DMS153 treated with DMSO at 0.1 percent for 48 hours (cell line): ENCODE measurements at regions not wholly inside any gene's neighbourhood (a gene's known extent, or its start where the extent isn't known, plus 50 kb on each side); places are given as distances from the start of the nearest gene placed in this dataset.
"Not testable (repeated sequence)": the region's sequence is repeated elsewhere in the genome, so short reads cannot be mapped to it uniquely, and the experiment has no call there.

Source experiments
- DNase-seq: peaks from one replicate; lab custom pipeline; 2025; ENCODE audit not compliant: unreplicated experiment; lab: John Stamatoyannopoulos, UW

GRCh38 chr14:89572596-89573398 is 155.8 kb upstream of the FOXN3 start:
- DNase-seq: no peak

- DNase-seq: no peak
These were observed 154.5 kb upstream of the FOXN3 start for GRCh38 chr14:89571491-89571890.

DNA sequence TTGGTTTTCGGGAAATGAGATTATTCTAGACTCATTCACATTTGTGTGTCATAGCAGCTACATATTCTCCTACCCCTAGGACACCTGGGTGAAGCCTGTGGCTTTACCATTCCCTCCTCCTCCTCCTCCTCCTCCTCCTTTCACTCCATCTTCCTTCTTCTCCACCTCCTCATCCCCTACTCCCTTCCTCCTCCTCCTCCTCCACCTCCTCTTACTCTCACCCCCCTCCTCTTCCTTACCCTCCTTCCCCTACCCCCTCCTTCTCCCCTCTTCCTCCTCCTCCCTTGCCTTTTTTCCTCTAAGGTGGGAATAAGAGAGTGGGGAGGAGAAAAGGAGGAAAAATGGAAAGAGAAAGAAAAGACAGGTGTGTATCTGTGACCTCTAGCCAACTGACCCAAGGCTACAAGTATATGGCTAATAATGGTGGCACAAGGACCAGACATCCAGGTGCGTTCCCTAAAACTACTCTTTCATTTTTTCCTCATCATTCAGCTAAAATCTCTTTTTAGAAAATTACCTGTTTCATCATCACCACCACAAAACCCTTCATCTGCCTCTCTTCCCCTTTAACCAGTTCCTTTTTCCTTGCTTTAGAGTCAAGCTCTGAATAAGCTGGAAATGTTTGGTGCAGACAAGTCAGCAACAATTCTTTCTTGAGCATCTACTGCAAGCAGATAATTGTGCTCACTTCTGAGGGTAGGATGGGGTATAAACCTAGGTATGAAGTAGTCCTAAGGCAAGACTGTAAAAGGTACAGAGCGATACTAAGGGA is 149.8 kb upstream of the FOXN3 start:
- DNase-seq: no peak

DNA sequence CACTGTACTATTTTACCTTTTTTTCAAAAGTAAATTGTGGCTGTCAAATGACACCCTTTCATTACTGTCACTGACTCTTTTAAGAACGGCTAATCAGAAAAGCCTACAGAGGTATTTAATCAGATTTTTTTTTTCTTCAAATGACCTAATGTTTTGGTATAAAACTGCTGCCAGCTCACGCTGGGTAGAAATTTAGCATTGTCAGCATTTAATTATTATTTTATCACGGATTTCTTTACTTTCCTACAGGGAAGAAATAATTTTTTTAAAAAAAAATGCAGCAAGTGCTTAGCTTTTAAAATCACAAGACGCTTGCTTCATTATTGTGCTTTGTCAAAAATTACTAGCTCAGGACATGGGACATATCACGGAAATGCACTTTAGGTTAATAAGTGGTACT is 149.1 kb upstream of the FOXN3 start:
- no peak for DNase-seq

- no peak for DNase-seq
These were observed 148.6 kb upstream of the FOXN3 start for GRCh38 chr14:89565607-89566006.

DNA sequence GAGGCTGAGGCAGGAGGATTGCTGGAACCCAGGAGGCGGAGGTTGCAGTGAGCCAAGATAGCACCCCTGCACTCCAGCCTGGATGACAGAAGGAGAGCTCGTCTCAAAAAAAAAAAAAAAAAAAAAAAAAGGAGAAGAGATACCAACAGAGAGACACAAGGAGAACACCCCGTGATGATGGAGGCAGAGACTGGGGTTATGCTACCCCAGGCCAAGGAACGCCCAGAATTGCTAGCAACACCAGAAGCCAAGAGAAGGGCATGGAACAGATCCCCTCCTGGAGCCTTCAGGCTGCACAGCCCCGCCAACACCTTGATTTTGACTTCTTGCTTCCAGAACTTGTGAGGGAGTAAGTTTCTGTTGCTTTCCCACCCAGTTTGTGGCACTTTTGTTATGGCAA is 148.0 kb upstream of the FOXN3 start:
- DNase-seq: no peak

DNA sequence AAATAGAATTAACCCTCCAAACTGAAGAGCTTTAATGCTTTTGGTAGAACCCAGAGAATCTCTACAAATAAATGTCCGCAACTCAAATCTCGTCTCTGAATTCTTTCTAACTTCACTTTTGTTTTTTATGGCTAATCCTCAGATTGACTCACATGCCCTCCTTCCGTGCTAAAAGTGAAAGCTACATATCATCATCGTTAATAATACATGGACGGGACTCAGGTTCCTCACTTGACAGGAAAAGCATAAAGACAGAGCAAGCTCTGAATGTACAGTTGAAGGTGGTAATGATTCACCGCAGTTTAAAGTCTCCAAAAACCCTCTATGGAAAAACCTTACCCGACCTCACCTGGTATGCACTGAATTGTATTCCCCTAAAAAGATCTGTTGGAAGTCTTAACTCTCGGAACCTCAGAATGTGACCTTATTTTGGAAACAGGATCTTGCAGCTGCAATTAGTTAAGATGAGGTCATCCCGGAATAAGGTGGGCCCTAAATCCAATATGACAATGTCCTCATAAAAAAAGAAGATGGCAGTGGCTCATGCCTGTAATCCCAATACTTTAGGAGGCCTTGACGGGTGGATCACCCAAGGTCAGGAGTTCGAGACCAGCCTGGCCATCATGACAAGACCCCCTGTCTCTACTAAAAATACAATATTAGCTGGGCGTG is 147.4 kb upstream of the FOXN3 start:
- no peak for DNase-seq

DNA sequence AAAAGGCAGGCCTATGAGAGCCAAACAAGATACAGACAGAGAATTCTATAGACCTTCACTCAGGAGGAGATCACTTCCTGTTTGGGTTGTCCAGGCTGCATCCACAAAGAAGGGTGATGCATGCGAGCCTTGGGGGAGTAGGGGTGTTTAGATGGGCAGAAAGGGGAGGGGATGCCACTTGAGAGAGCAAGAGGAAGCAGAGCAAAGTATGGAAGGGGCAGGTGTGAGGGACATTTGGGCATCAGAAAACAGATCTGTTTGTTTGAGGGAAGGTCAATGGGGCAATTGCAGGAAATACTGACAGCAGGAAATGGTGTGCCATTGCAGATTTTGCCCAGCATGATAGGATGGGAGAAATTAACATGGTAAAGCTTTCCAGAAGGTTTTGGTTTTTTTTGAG is 146.4 kb upstream of the FOXN3 start:
- no peak for DNase-seq

DNA sequence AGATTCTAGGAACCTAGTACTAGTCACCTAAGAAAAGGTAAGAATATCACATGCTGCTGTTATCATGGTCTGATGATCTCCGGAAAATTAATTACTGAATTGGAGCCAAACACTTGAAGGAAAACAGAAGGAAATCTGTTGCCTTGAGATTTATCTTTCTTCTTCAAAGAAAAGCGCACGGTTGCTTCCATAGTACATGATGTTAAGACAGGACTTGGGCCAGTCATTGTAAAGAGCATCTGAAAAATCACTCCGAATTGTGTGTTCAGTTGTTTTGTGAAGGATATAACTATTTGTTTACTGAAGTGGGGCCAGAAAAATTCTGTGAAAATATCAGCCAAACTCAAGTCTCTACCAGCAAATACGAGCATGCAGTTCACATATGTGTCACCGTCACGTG is 134.9 kb upstream of the FOXN3 start:
- no peak for DNase-seq

DNA sequence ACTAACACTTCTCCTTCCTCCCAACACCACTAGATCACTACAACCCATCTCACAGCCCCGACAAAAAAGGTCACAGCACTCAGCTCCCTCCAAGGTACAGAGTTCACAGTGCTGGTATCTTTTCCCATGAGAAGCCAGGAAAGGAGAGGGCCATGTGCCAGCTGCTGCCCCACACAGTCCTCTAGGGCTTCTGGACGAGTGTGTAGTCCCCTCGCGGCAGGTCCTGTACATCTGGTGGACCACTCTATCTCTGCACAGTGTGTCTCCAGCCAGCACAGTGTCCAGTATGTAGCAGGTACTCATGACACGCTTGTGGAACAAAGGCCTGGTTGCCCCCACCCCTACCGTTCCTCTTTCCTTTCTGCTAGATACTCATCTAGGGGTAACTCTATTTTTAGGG is 134.4 kb upstream of the FOXN3 start:
- DNase-seq: no peak

- DNase-seq: no peak
These were observed 133.8 kb upstream of the FOXN3 start for GRCh38 chr14:89550821-89551220.

DNA sequence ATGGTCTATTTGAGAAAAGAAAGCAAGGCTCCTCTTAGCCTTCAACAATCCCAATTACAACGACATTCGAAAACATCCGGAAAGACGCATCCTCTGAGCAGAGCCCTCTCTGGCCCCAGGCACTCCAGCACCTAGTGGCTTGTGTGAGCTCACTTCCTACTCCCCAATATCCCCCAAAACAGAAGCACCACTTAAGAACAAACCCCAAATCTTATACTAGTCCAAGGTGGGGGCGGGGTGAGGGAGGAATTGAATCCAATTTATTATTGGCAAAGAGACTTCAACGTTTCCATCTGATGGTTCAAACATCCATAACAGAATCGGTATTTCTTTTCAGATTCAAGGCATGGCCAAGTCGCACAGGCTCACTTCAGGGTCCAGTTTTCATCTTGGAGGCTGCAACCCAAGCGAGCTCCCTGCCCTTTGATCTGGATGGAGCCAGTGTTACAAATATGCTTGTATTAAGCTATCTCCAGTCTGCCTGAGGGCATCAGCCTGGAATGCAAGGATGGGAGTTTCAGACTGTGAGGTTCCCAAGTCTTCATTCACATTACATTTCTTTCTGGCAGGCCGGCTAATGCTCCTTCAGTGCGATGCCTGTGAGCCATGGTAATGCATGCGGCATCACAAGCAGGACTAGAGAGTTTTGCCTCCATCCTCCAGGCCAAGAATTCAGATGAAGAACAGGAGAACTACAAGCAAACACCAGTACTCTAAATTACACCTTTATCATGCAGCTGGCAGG is 132.5 kb upstream of the FOXN3 start:
- no peak for DNase-seq

DNA sequence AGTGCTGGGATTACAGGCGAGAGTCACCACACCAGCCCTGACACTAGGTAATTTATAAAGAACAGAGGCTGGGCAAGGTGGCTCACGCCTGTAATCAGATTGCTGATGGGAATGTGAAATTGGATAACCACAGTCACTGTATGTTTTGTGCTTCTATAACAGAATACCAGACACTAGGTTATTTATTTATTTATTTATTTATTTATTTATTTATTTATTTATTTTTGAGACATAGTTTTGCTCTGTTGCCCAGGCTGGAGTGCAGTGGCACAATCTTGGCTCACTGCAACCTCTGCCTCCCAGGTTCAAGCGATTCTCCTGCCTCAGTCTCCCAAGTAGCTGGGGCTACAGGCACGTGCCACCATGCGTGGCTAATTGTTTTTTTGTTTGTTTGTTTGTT is 130.0 kb upstream of the FOXN3 start:
- DNase-seq: not testable (repeated sequence)

DNA sequence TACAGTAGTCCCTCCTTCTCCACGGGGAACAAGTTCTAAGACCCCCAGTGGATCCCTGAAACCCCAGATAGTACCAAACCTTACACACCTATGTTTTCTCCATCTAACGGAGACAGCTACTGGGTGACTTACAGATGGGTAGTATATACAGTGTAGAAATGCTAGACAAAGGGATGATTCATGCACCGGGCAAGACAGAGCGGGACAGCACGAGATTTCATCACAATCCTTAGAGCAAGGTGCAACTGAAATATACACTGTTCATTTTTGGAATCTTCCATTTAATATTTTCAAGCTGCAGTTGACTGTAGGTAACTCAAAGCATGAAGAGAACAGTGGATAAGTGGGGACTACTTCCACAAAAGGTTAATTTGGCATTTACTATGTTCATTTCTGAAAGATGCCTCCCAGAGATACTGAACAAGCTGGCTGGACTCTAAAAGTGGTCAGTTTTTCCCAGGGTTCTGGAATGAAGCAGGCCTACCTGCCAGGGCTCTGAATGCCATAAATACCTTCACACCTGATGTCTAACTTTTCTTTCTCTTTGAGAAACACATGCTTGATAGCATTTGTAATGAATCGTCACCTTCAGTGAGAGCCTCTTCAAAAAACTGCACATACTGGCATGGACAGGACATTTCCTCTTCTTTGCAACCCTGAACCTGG is 127.7 kb upstream of the FOXN3 start:
- DNase-seq: no peak

GRCh38 chr14:89543425-89543790 is 126.4 kb upstream of the FOXN3 start:
- no peak for DNase-seq

DNA sequence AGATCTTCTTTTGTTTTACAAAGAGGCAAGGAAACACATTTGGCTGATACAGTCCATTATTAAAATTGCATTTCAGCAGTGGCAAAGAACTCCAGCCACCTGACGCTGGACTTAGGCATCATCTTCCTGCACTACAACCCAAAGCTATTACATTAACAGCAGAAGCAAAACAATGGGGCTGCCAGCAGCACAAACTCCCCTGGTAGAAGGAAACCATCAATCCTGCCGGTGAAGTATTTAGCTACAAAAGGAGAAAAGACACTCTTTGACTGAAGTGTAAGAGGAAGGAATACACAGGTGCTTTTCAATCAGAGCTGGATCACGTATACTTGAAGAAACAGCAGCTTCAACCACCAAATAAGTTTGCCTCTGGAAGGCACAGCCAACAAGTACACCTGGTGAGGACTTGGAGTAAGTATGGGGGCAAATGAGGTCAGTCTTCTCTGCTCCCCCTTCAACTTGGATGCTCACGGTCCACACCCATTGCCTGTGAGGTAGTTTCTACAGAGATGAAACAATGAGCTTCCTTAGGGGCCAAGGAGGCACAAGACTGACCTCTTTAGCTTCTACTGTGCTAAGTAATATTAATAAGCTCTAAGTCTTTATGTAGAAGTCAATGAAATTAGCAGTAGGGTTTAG is 125.9 kb upstream of the FOXN3 start:
- DNase-seq: no peak

DNA sequence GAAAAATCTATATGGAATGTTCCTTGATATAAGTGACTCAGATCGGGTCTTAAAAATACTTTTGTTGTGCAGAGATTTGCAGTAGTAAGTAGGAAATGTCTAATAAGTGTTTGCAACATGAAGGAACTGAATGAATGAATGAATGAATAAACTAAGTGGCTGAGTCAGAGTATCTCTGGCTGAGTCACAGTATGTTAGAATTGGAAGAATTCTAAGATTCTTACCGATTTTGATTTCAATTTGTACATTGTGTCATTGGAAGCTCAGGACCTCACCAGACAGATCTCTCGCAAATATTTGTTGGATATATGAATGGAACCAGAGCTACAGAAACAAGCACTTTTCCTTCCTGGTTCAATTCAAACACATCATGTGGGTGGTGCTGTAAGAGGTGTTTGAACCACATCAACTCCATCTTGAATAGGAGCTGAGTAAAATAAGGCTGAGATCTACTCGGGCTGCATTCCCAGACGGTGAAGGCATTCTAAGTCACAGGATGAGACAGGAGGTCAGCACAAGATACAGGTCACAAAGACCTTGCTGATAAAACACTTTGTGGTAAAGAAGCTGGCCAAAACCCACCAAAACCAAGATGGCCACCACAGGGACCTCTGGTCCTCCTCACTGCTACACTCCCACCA is 123.9 kb upstream of the FOXN3 start:
- DNase-seq: no peak

DNA sequence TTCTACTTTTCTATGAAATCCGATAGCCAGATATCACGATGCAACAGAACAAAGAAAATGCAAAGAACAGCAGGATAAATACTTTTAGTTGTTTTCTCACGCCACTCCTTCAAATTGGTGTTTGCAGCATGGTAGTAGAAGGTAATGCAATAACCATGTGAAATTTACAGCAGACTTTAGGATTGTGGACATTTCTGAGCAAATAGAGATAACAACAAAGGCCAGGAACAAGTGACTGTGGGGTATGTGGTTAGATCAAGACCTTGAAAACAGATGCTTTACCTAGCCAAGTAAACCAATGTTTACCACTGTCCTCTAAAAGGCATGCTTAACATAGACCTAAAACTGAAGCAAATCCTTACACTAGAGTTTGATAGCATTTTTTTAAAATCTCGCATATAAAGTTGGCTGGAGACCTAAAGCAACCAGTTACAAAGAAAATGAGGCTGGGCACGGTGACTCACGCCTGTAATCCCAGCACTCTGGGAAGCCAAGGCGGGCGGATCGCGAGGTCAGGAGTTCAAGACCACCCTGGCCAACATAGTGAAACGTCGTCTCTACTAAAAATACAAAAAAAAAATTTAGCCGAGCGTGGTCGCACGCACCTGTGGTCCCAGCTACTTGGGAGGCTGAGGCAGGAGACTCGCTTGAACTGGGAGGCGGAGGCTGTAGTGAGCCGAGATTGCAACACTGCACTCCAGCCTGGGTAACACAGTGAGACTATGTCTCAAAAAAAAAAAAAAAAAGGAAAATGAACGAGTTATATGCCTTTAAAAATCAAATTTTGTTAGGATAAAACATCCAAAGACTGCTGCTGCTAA is 123.2 kb upstream of the FOXN3 start:
- DNase-seq: no peak

DNA sequence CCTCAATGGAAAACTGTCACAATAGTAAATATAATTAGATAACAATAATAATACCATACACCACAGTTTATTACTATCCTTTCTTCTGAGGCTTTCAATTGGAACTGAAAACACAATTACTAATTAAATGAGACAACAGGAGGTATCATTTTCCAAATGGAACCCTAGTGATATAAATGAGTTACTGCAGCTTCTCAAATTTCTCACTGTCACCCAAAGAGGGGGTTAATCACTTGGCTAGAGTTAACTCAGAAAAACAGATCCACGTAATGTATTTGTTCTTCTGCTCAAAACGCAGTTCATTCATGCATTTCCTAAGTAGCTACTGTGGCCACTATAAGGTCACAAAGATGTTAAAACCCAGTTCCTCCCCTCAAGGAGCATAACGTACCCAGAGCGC is 120.9 kb upstream of the FOXN3 start:
- no peak for DNase-seq
